ENCODE measurements at regions not wholly inside any gene's neighbourhood (a gene's known extent, or its start where the extent isn't known, plus 50 kb on each side); places are given as distances from the start of the nearest gene placed in this dataset.
A peak's percentile ranks its signal among the peaks of the same experiment; 100 is the strongest.

- DNase-seq (ENCODE audit: low spot score), result no peak
Observed at GRCh38 chr6:138577151-138577915, 78.0 kb upstream of the NHSL1 start.

GRCh38 chr6:138580040-138580439 is 80.7 kb upstream of the NHSL1 start:
- no peak for DNase-seq (ENCODE audit: low spot score)

- no peak for DNase-seq (ENCODE audit: low spot score)
Observed at GRCh38 chr6:138580801-138581200, 81.5 kb upstream of the NHSL1 start.

- DNase-seq (ENCODE audit: low spot score), result no peak
Observed at GRCh38 chr6:138582573-138582972, 83.3 kb upstream of the NHSL1 start.

- DNase-seq (ENCODE audit: low spot score), result no peak
Observed at GRCh38 chr6:138586638-138587037, 87.3 kb upstream of the NHSL1 start.

DNA sequence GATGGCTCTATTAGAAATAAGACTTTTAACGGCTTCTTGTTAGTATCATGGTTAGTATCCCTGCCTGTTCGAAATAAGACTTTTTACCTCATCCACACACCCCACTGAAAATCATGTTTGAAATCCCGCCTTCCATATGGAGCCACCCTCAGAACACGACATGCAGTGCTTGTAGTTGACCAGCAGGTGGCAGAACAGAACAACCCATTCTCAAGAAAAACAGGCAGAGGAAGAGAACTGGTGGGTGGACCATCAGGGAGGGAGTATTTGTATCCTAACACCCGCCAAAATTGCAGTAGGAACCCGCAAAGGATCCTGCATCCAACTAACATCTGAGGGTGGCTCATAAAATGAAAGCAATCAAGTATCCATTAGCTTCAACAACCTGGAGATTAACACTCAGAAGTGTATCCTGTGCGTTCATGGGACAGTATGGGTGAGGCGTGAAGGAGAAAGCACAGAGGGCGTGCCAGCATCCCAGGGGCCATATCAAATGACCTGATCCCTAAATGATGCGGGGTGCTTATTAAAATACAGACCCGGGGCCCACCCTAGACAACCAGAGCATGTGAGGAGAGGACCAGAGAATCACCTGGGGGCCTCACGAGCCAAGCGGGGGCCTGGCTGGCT is 89.6 kb upstream of the NHSL1 start:
- DNase-seq (ENCODE audit: low spot score), result peak; percentile 81

GRCh38 chr6:138590796-138591709 is 91.8 kb upstream of the NHSL1 start:
- peak; percentile 75 for DNase-seq (ENCODE audit: low spot score)

GRCh38 chr6:138592749-138593123 is 93.4 kb upstream of the NHSL1 start:
- peak; percentile 56 for DNase-seq (ENCODE audit: low spot score)

GRCh38 chr6:138593124-138593877 is 94.0 kb upstream of the NHSL1 start:
- DNase-seq (ENCODE audit: low spot score), result peak; percentile 23

GRCh38 chr6:138593909-138594757 is 94.8 kb upstream of the NHSL1 start:
- no peak for DNase-seq (ENCODE audit: low spot score)

DNA sequence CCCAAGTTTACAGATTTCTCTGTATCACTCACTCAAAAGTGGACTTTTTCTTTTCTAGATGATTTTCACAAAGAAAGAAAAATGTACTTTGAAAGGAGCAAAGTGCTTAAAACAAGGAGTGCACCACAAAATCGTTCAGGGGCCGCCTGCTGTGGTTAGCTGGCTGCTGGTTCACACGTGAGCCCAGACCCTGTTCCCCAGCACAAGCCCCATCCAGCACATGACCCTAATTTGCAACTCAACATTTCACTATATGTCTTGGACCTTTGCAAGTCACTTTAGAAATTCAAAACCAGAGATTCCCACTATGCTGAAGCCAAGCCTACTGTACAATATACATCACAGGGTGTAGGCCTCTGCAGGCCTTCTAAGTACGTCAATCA is 95.5 kb upstream of the NHSL1 start:
- no peak for DNase-seq (ENCODE audit: low spot score)

DNA sequence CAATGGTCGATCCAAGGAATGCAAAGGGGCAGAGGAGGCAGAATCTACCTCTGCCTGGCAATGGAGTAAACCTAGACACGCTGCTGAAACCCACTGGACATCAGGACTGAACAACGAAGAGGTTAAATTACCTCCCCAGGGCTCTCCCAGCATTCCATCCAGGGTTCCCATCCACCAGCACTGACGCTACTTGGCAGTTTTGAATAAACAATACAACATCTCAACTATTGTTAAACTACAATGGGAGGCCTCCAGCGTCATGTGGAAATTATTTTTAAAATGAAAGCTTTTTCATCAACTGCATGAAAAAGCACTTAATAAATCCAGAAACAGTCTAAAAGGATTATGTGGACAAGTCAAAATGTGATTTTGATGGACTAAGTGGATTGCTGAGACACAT is 96.8 kb upstream of the NHSL1 start:
- DNase-seq (ENCODE audit: low spot score), result no peak

GRCh38 chr6:138596591-138596990 is 97.3 kb upstream of the NHSL1 start:
- DNase-seq (ENCODE audit: low spot score), result no peak

DNA sequence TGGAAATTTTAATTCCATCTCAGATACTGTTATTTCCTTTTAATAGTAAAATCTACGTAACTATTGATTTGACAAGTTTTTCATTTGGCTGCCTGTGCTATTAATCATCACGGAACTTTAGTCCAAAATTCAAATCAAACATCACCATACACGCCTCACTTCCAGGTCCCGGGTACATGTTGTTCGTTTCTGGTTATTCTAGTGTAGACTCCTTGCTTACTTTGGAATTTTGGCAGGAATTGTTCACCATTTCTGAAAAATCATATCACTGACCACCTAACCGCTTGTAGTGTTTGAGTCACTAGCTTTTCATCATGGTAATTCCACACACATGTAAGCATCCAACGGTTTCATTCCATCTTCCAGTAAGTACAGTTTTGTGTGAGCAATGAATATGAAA is 98.0 kb upstream of the NHSL1 start:
- DNase-seq (ENCODE audit: low spot score), result no peak

- no peak for DNase-seq (ENCODE audit: low spot score)
Observed at GRCh38 chr6:138598562-138599173, 99.4 kb upstream of the NHSL1 start.

GRCh38 chr6:138600261-138600660 is 101.0 kb upstream of the NHSL1 start:
- no peak for DNase-seq (ENCODE audit: low spot score)

- DNase-seq (ENCODE audit: low spot score), result no peak
Observed at GRCh38 chr6:138600726-138601125, 101.4 kb upstream of the NHSL1 start.

DNA sequence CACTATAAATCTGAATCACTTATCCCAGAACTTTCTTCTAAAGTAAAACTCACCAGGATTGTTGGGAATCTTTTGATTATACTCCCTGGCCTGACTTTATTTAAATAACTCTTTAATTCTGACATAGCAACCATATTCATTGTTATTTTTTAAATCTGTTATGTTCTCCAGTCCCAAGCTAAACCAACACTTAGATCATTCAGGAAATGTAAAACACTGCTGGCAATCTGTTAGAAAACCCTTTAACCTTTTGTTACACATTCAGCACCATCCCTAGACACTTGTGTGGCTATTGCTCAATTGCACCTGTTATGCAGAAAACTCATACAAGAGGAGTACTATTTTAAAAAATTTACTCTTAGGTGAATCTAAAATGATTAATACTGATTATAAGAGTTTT is 101.8 kb upstream of the NHSL1 start:
- no peak for DNase-seq (ENCODE audit: low spot score)

GRCh38 chr6:138605958-138606357 is 106.7 kb upstream of the NHSL1 start:
- no peak for DNase-seq (ENCODE audit: low spot score)

Data from NAMALWA (cell line).